ENCODE measurements at regions not wholly inside any gene's neighbourhood (a gene's known extent, or its start where the extent isn't known, plus 50 kb on each side); places are given as distances from the start of the nearest gene placed in this dataset.

DNA sequence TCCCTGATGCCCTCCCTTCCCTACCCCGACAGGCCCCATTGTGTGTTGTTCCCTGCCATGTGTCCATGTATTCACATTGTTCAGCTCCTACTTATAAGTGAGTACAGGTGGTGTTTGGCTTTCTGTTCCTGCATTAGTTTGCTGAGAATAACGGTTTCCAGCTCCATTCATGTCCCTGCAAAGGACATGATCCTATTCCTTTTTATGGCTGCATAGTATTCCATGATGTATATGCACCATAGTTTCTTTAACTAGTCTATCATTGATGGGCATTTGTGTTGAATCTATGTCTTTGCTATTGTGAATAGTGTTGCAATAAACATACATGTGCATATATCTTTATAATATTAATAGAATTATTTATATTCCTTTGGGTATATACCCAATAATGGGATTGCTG lies 52.1 kb upstream of the TNFSF10 start:
- no peak overlapping the region for H2AFZ ChIP-seq (ENCODE audit: low read depth)
- no peaks in the 10 kb centered on the region for H4K20me1 ChIP-seq (ENCODE audit: insufficient read depth)
- ChIA-PET POLR2A (no interaction called here), CTCF (interaction anchor here (0.9 kb wide), 1 partner anchor 18 kb away, joined by 4 read pairs; no protein-coding TSS in a partner anchor)
- H3K4me3 ChIP-seq (ENCODE audit: low read depth in 2 of 2, low read length in 1 of 2): no peak overlapping the region
- no peak overlapping the region for H3K27ac ChIP-seq (ENCODE audit: low read depth in 2 of 2, low read length in 1 of 2)
- no peaks in the 10 kb centered on the region for H3K36me3 ChIP-seq (replicated peaks in 1 of 2; ENCODE audit: control insufficient read depth in 1 of 2, insufficient read depth in 2 of 2, low read length in 1 of 2)
- 42% methylated on average over 2 of the region's 2 CpGs for WGBS (ENCODE audit: low lambda C conversion rate)
- no peaks in the 10 kb centered on the region; the same call in 1 of the 2 replicates for H3K9me3 ChIP-seq
- H3K79me2 ChIP-seq (ENCODE audit: insufficient read depth): no peaks in the 10 kb centered on the region
- H3K9ac ChIP-seq: no peak overlapping the region
- no peaks in the 10 kb centered on the region for H3K4me1 ChIP-seq (ENCODE audit: control insufficient read depth in 1 of 2, insufficient read depth in 2 of 2, low read depth in 1 of 2, low read length in 1 of 2)
- no peaks in the 10 kb centered on the region for H3K27me3 ChIP-seq (ENCODE audit: insufficient read depth)
- no peaks in the 10 kb centered on the region for H3K9me2 ChIP-seq
- no peak overlapping the region for H3K4me2 ChIP-seq
- H3F3A ChIP-seq (replicated peaks; ENCODE audit: insufficient read depth): no peaks in the 10 kb centered on the region
- no peak for DNase-seq
- TF ChIP-seq RFX5 (IDR thresholded peaks at IDR 0.05; ENCODE audit: low read length) (no peak), EP300 (IDR thresholded peaks at IDR 0.05; ENCODE audit: borderline replicate concordance in 1 of 2, low read depth in 1 of 2, low read length in 1 of 2) (no peak), FOXM1 (IDR thresholded peaks at IDR 0.05; ENCODE audit: low read depth) (no peak), USF2 (IDR thresholded peaks at IDR 0.05; ENCODE audit: borderline replicate concordance, low read depth, low read length) (no peak), SIN3A (IDR thresholded peaks at IDR 0.05; ENCODE audit: borderline replicate concordance, low read depth, low read length) (no peak), POLR2AphosphoS5 (IDR thresholded peaks at IDR 0.05; ENCODE audit: low read depth, low read length) (no peak), EZH2phosphoT487 (IDR thresholded peaks at IDR 0.05; ENCODE audit: borderline replicate concordance, low read depth) (no peak), TEAD4 (IDR thresholded peaks at IDR 0.05; ENCODE audit: borderline replicate concordance, insufficient read depth) (no peak), RAD21 (IDR thresholded peaks at IDR 0.05; ENCODE audit: low read length) (no peak), RCOR1 (IDR thresholded peaks at IDR 0.05; ENCODE audit: low read length) (no peak), NRF1 (IDR thresholded peaks at IDR 0.05; ENCODE audit: low read depth, low read length) (no peak), ELF1 (IDR thresholded peaks at IDR 0.05) (no peak)
- TF ChIP-seq, protein P1, sequence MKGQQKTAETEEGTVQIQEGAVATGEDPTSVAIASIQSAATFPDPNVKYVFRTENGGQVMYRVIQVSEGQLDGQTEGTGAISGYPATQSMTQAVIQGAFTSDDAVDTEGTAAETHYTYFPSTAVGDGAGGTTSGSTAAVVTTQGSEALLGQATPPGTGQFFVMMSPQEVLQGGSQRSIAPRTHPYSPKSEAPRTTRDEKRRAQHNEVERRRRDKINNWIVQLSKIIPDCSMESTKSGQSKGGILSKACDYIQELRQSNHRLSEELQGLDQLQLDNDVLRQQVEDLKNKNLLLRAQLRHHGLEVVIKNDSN (IDR thresholded peaks at IDR 0.05; ENCODE audit: borderline replicate concordance, low read depth): no peak
- TF ChIP-seq, protein P2, sequence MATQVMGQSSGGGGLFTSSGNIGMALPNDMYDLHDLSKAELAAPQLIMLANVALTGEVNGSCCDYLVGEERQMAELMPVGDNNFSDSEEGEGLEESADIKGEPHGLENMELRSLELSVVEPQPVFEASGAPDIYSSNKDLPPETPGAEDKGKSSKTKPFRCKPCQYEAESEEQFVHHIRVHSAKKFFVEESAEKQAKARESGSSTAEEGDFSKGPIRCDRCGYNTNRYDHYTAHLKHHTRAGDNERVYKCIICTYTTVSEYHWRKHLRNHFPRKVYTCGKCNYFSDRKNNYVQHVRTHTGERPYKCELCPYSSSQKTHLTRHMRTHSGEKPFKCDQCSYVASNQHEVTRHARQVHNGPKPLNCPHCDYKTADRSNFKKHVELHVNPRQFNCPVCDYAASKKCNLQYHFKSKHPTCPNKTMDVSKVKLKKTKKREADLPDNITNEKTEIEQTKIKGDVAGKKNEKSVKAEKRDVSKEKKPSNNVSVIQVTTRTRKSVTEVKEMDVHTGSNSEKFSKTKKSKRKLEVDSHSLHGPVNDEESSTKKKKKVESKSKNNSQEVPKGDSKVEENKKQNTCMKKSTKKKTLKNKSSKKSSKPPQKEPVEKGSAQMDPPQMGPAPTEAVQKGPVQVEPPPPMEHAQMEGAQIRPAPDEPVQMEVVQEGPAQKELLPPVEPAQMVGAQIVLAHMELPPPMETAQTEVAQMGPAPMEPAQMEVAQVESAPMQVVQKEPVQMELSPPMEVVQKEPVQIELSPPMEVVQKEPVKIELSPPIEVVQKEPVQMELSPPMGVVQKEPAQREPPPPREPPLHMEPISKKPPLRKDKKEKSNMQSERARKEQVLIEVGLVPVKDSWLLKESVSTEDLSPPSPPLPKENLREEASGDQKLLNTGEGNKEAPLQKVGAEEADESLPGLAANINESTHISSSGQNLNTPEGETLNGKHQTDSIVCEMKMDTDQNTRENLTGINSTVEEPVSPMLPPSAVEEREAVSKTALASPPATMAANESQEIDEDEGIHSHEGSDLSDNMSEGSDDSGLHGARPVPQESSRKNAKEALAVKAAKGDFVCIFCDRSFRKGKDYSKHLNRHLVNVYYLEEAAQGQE (IDR thresholded peaks at IDR 0.05; ENCODE audit: low read depth, low read length): no peak
